MCF 10A (cell line): ENCODE measurements at regions not wholly inside any gene's neighbourhood (a gene's known extent, or its start where the extent isn't known, plus 50 kb on each side); places are given as distances from the start of the nearest gene placed in this dataset.

Experiments used
- BruUV-seq: library from RNA; stranded (reverse); fragments of 400-500 nt; replicated peaks from 2 replicates; lab custom pipeline; 2021; lab: Mats Ljungman, UMichigan
- CTCF ChIA-PET: fragments of 300-600 bp; sonication (Branson Sonifier 250); formaldehyde crosslinking; extraction: SDS; loops from one replicate; lab custom pipeline; 2021; ENCODE audit warnings: antibody characterized with exemption, inconsistent platforms; lab: Yijun Ruan, JAX
- POLR2A ChIA-PET: fragments of 300-600, 350-650 bp; sonication (Branson Sonifier 250); formaldehyde crosslinking; extraction: SDS; loops from one replicate; lab custom pipeline; 2020; ENCODE audit warnings: antibody characterized with exemption, inconsistent platforms; lab: Yijun Ruan, JAX
- DNase-seq: peaks from one replicate; pipeline ENCODE4 v3.0.0-alpha.2; 2018; ENCODE audit not compliant: unreplicated experiment
- H3K27ac Mint-ChIP-seq: one replicate; pipeline ENCODE4 v1.8.0; 2022; ENCODE audit warnings: mild to moderate bottlenecking, low read depth, mixed read lengths; ENCODE audit not compliant: unreplicated experiment
- H3K27me3 Mint-ChIP-seq: one replicate; pipeline ENCODE4 v1.8.0; 2022; ENCODE audit warnings: mixed read lengths; ENCODE audit not compliant: insufficient read depth, unreplicated experiment
- H3K36me3 Mint-ChIP-seq: one replicate; pipeline ENCODE4 v1.8.0; 2022; ENCODE audit warnings: mild to moderate bottlenecking, moderate library complexity, mixed read lengths; ENCODE audit not compliant: insufficient read depth, unreplicated experiment
- H3K4me1 Mint-ChIP-seq: one replicate; pipeline ENCODE4 v1.8.0; 2022; ENCODE audit warnings: mixed read lengths; ENCODE audit not compliant: insufficient read depth, unreplicated experiment
- H3K4me3 Mint-ChIP-seq: one replicate; pipeline ENCODE4 v1.8.0; 2022; ENCODE audit warnings: mild to moderate bottlenecking, moderate library complexity, mixed read lengths; ENCODE audit not compliant: unreplicated experiment
- H3K9me3 Mint-ChIP-seq: one replicate; pipeline ENCODE4 v1.8.0; 2022; ENCODE audit warnings: mixed read lengths; ENCODE audit not compliant: unreplicated experiment
- CTCF ChIP-seq: fragments of 200-600 bp; IDR thresholded peaks from one replicate; pipeline ENCODE4 v1.8.0; 2022; ENCODE audit warnings: antibody characterized with exemption, mild to moderate bottlenecking; ENCODE audit not compliant: unreplicated experiment
- intact Hi-C: fragments of 100-400 bp; cut with micrococcal nuclease; formaldehyde crosslinking; loops from 2 replicates; pipeline ENCODE4 v1.14.1; 2022

- Mint-ChIP-seq H3K27ac (no peak overlapping the region), H3K27me3 (no peaks in the 10 kb centered on the region), H3K36me3 (no peaks in the 10 kb centered on the region), H3K4me1 (peaks cover 9% of the 10 kb centered on the region), H3K4me3 (no peak overlapping the region), H3K9me3 (no peaks in the 10 kb centered on the region)
- no TSS peak for BruUV-seq
- ChIA-PET CTCF (interaction anchor here (0.5 to 2.2 kb wide), 9 partner anchors 13 to 1490 kb away, joined by 3 to 8 read pairs (median 4); no protein-coding TSS in a partner anchor), POLR2A (interaction anchor here (0.6 to 2.9 kb wide), 14 partner anchors 10 to 108 kb away, joined by 3 to 15 read pairs (median 4); no protein-coding TSS in a partner anchor)
- intact Hi-C loops = loop anchor here (1.0 kb wide), 2 partner anchors 82 to 106 kb away; partner anchors contain the start of gene PPP2R5A
- no peak for DNase-seq
- TF ChIP-seq CTCF = no peak
Observed at GRCh38 chr1:212178851-212179250, 106.4 kb upstream of the PPP2R5A start.

GRCh38 chr1:212179394-212180076, 105.7 kb upstream of the PPP2R5A start:
- no peaks in the 10 kb centered on the region for H3K36me3 Mint-ChIP-seq
- H3K4me1 Mint-ChIP-seq = peaks cover 9% of the 10 kb centered on the region
- H3K4me3 Mint-ChIP-seq = no peak overlapping the region
- no TSS peak for BruUV-seq
- TF ChIP-seq CTCF = no peak
- intact Hi-C loops = loop anchor here (1.0 kb wide), 2 partner anchors 82 to 106 kb away; partner anchors contain the start of gene PPP2R5A
- no peaks in the 10 kb centered on the region for H3K9me3 Mint-ChIP-seq
- H3K27ac Mint-ChIP-seq = peak overlapping the region; percentile 71
- DNase-seq = peak; percentile 96
- no peaks in the 10 kb centered on the region for H3K27me3 Mint-ChIP-seq
- ChIA-PET CTCF (interaction anchor here (0.5 to 2.2 kb wide), 16 partner anchors 10 to 1491 kb away, joined by 3 to 8 read pairs (median 4); no protein-coding TSS in a partner anchor), POLR2A (interaction anchor here (0.6 to 2.9 kb wide), 20 partner anchors 9 to 107 kb away, joined by 3 to 15 read pairs (median 4); no protein-coding TSS in a partner anchor)

- Mint-ChIP-seq H3K36me3 (no peaks in the 10 kb centered on the region), H3K4me3 (no peak overlapping the region), H3K27me3 (no peaks in the 10 kb centered on the region), H3K4me1 (peaks cover 9% of the 10 kb centered on the region), H3K27ac (no peak overlapping the region), H3K9me3 (no peaks in the 10 kb centered on the region)
- intact Hi-C loops = no loop called here
- TF ChIP-seq CTCF = no peak
- ChIA-PET POLR2A (interaction anchor here (0.5 to 2.9 kb wide), 4 partner anchors 13 to 822 kb away, joined by 3 to 15 read pairs (median 4); no protein-coding TSS in a partner anchor), CTCF (interaction anchor here (0.6 to 0.8 kb wide), 4 partner anchors 33 to 508 kb away, joined by 3 read pairs; no protein-coding TSS in a partner anchor)
- no TSS peak for BruUV-seq
- DNase-seq = no peak
Observed at GRCh38 chr1:212181015-212181882, 104.0 kb upstream of the PPP2R5A start.
